ENCODE measurements at regions not wholly inside any gene's neighbourhood (a gene's known extent, or its start where the extent isn't known, plus 50 kb on each side); places are given as distances from the start of the nearest gene placed in this dataset.

GRCh38 chr9:88319936-88320747 lies 68.1 kb upstream of the SPIN1 start:
- Histone ChIP-seq H3K27me3 (replicated peaks; ENCODE audit: control insufficient read depth, insufficient read depth, low read length) (no peaks in the 10 kb centered on the region), H3K36me3 (ENCODE audit: control insufficient read depth, insufficient read depth, low read length) (no peaks in the 10 kb centered on the region), H3K4me3 (replicated peaks; ENCODE audit: low read depth, low read length) (no peak overlapping the region)
- TF ChIP-seq CTCF (IDR thresholded peaks at IDR 0.05; ENCODE audit: insufficient read depth, low read length, poor library complexity, severe bottlenecking), result no peak
- DNase-seq (ENCODE audit: extremely low read depth, insufficient read length), result no peak

DNA sequence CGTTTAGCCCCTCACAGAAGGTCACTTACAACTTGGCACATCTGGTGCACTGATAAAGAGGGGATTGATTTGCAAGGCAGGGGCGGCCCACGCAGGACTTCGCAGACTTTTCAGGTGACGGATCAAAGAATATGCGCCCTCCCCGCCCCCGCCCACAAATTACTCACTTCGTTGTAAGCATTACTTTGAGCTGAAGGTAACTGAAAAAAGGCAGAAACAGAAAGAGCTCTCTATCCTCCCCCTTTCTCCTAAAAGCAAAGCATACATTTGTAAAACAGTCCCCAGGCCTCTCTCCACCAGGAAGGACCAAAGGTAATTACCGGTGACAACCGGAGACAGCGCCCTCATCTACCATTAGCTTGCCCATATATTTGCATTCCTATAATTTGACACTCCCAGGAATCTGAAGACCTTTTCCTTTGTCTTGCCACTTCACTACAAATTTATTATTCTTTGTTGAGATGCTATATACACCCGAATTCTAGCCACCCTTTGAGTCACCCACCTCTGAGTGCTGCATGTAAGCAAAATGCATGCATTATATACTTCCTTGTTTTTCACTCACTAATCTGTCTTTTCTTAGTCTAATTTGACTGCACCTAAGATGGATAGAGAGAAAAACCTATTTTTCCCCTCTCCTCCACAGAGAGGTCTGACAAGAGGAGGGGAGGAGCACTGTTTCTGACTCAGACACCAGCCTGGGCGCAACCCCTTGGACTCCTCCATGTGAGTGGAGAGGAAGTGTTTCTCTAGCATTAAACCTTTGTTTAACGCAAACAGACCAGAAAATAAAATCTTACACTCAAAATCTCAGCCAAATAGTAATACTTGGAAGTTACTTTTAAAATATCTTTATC lies 74.7 kb upstream of the SPIN1 start:
- DNase-seq (ENCODE audit: extremely low read depth, insufficient read length), result no peak
- H3K36me3 ChIP-seq (ENCODE audit: control insufficient read depth, insufficient read depth, low read length), result no peaks in the 10 kb centered on the region
- no peak overlapping the region for H3K4me3 ChIP-seq (replicated peaks; ENCODE audit: low read depth, low read length)
- H3K27me3 ChIP-seq (replicated peaks; ENCODE audit: control insufficient read depth, insufficient read depth, low read length), result no peaks in the 10 kb centered on the region
- no peak for TF ChIP-seq CTCF (IDR thresholded peaks at IDR 0.05; ENCODE audit: insufficient read depth, low read length, poor library complexity, severe bottlenecking)

DNA sequence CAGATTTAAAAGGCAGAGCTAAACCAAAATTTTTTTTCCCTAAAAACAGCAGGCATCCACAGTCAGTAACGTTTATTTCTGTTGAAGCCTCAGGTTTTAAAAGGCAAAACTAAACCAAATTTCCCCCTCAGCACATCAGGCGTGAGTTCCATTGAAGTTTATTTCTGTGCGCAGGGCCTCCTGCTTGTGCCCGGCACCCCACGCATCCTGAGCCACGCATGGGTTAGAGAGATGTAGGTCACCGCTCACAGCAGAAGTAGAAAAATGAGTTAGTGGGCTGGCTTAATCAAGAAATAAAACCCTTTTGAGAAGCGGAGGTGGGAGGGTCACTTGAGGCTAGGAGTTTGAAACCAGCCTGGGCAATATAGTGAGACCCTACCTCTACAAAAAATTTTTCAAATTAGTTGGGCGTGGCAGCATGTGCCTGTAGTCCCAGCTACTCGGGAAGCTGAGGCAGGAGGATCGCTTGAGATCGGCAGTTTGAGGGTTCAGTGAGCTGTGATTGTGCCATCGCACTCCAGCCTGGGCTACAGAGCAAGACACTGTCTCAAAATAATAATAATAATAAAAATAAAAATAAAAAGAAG lies 75.6 kb upstream of the SPIN1 start:
- Histone ChIP-seq H3K4me3 (replicated peaks; ENCODE audit: low read depth, low read length) (no peak overlapping the region), H3K27me3 (replicated peaks; ENCODE audit: control insufficient read depth, insufficient read depth, low read length) (no peaks in the 10 kb centered on the region), H3K36me3 (ENCODE audit: control insufficient read depth, insufficient read depth, low read length) (no peaks in the 10 kb centered on the region)
- no peak for TF ChIP-seq CTCF (IDR thresholded peaks at IDR 0.05; ENCODE audit: insufficient read depth, low read length, poor library complexity, severe bottlenecking)
- no peak for DNase-seq (ENCODE audit: extremely low read depth, insufficient read length)

- no peak for DNase-seq (ENCODE audit: extremely low read depth, insufficient read length)
- no peak overlapping the region for H3K4me3 ChIP-seq (replicated peaks; ENCODE audit: low read depth, low read length)
Observed at GRCh38 chr9:88312045-88312444, 76.2 kb upstream of the SPIN1 start.

More at GRCh38 chr9:88312045-88312444, 76.2 kb upstream of the SPIN1 start:
- Histone ChIP-seq H3K36me3 (ENCODE audit: control insufficient read depth, insufficient read depth, low read length) (no peaks in the 10 kb centered on the region), H3K27me3 (replicated peaks; ENCODE audit: control insufficient read depth, insufficient read depth, low read length) (no peaks in the 10 kb centered on the region)
- TF ChIP-seq CTCF (IDR thresholded peaks at IDR 0.05; ENCODE audit: insufficient read depth, low read length, poor library complexity, severe bottlenecking), result no peak
